OCI-LY7 (cell line): ENCODE measurements at regions not wholly inside any gene's neighbourhood (a gene's known extent, or its start where the extent isn't known, plus 50 kb on each side); places are given as distances from the start of the nearest gene placed in this dataset.

Experiments used
- EZH2phosphoT487 ChIP-seq: fragments of 200-600 bp; sonication (generic); IDR thresholded peaks from 2 replicates; pipeline ENCODE4 v1.6.1; 2018; ENCODE audit warnings: low read depth, borderline replicate concordance, mild to moderate bottlenecking, mixed run types, antibody characterized with exemption, low read length, moderate library complexity, mixed read lengths
- TF ChIP-seq, protein P1 (sequence below): fragments of 200-600 bp; sonication (generic); conservative IDR thresholded peaks from 2 replicates; pipeline ENCODE4 v1.5.1; 2014; ENCODE audit warnings: mild to moderate bottlenecking, antibody characterized with exemption, low read length, moderate library complexity, mixed read lengths

DNA sequence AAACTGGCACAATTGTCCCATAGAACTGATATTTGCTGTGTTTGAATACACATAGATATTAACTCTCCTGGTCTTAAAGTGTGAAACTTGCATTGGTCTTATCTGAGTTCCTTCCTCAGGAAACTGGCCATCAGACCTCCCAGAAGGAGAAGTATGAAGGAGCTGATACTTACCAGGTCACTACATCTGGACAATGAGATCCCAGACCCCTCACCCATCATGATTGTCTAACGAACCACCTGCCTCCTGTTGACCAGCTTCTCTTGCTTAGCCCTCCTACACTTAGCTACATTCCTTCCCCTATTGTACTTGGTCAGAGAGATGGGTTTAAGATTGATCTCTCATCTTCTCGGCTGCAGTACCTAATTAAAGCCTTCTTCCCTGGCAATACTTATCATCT, 413.3 kb downstream of the KCTD12 start:
- TF ChIP-seq, protein P1, sequence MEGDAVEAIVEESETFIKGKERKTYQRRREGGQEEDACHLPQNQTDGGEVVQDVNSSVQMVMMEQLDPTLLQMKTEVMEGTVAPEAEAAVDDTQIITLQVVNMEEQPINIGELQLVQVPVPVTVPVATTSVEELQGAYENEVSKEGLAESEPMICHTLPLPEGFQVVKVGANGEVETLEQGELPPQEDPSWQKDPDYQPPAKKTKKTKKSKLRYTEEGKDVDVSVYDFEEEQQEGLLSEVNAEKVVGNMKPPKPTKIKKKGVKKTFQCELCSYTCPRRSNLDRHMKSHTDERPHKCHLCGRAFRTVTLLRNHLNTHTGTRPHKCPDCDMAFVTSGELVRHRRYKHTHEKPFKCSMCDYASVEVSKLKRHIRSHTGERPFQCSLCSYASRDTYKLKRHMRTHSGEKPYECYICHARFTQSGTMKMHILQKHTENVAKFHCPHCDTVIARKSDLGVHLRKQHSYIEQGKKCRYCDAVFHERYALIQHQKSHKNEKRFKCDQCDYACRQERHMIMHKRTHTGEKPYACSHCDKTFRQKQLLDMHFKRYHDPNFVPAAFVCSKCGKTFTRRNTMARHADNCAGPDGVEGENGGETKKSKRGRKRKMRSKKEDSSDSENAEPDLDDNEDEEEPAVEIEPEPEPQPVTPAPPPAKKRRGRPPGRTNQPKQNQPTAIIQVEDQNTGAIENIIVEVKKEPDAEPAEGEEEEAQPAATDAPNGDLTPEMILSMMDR, result no peak
- no peak for TF ChIP-seq EZH2phosphoT487
